ENCODE measurements at regions not wholly inside any gene's neighbourhood (a gene's known extent, or its start where the extent isn't known, plus 50 kb on each side); places are given as distances from the start of the nearest gene placed in this dataset.

- TF ChIP-seq CTCF (IDR thresholded peaks at IDR 0.05): no peak
- no peak for TF ChIP-seq ZFX (IDR thresholded peaks at IDR 0.05; ENCODE audit: borderline replicate concordance)
Observed at GRCh38 chr18:67179726-67180125, 336.8 kb downstream of the DSEL start.

All from 22Rv1 (cell line).